ENCODE measurements at regions not wholly inside any gene's neighbourhood (a gene's known extent, or its start where the extent isn't known, plus 50 kb on each side); places are given as distances from the start of the nearest gene placed in this dataset.

DNA sequence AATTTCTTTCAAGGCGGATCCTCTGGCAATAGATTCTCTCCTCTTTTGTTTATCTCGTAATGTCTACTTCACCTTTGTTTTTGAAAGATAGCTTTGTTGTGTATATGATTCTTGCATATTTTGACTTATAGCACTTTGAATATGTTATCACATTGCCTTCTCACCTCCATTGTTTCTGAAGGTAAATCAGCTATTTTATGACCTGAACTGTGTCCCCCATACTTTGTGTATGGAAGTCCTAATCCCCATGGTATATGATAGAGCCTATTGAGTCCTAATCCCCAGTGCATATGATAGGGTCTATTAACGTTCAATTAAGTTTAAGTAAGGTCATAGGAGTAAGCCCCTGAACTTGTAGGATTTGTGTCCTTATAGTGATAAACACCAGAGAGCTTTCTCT, 910.2 kb upstream of the NUDT12 start:
- TF ChIP-seq ARNTL (CRISPR knock-in tag; IDR thresholded peaks at IDR 0.05; ENCODE audit: borderline replicate concordance, low read depth) (no peak), ZNF565 (CRISPR knock-in tag; conservative IDR thresholded peaks at IDR 0.05; ENCODE audit: low read depth) (no peak), TCF4 (CRISPR knock-in tag; IDR thresholded peaks at IDR 0.05; ENCODE audit: borderline replicate concordance) (no peak), SNAI2 (CRISPR knock-in tag; IDR thresholded peaks at IDR 0.05) (no peak), ISL1 (CRISPR knock-in tag; IDR thresholded peaks at IDR 0.05) (no peak), ESRRG (CRISPR knock-in tag; IDR thresholded peaks at IDR 0.05) (no peak), OSR1 (CRISPR knock-in tag; IDR thresholded peaks at IDR 0.05) (no peak), ZC3H10 (CRISPR knock-in tag; IDR thresholded peaks at IDR 0.05) (no peak), ZNF70 (CRISPR knock-in tag; IDR thresholded peaks at IDR 0.05) (no peak), ZFP30 (CRISPR knock-in tag; IDR thresholded peaks at IDR 0.05) (no peak)
- TF ChIP-seq, protein P1, sequence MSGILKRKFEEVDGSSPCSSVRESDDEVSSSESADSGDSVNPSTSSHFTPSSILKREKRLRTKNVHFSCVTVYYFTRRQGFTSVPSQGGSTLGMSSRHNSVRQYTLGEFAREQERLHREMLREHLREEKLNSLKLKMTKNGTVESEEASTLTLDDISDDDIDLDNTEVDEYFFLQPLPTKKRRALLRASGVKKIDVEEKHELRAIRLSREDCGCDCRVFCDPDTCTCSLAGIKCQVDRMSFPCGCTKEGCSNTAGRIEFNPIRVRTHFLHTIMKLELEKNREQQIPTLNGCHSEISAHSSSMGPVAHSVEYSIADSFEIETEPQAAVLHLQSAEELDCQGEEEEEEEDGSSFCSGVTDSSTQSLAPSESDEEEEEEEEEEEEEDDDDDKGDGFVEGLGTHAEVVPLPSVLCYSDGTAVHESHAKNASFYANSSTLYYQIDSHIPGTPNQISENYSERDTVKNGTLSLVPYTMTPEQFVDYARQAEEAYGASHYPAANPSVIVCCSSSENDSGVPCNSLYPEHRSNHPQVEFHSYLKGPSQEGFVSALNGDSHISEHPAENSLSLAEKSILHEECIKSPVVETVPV (CRISPR knock-in tag; IDR thresholded peaks at IDR 0.05), result no peak
- TF ChIP-seq, protein P2, sequence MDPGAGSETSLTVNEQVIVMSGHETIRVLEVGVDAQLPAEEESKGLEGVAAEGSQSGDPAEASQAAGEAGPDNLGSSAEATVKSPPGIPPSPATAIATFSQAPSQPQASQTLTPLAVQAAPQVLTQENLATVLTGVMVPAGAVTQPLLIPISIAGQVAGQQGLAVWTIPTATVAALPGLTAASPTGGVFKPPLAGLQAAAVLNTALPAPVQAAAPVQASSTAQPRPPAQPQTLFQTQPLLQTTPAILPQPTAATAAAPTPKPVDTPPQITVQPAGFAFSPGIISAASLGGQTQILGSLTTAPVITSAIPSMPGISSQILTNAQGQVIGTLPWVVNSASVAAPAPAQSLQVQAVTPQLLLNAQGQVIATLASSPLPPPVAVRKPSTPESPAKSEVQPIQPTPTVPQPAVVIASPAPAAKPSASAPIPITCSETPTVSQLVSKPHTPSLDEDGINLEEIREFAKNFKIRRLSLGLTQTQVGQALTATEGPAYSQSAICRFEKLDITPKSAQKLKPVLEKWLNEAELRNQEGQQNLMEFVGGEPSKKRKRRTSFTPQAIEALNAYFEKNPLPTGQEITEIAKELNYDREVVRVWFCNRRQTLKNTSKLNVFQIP (CRISPR knock-in tag; IDR thresholded peaks at IDR 0.05; ENCODE audit: borderline replicate concordance, low read depth), result no peak
- TF ChIP-seq, protein P3, sequence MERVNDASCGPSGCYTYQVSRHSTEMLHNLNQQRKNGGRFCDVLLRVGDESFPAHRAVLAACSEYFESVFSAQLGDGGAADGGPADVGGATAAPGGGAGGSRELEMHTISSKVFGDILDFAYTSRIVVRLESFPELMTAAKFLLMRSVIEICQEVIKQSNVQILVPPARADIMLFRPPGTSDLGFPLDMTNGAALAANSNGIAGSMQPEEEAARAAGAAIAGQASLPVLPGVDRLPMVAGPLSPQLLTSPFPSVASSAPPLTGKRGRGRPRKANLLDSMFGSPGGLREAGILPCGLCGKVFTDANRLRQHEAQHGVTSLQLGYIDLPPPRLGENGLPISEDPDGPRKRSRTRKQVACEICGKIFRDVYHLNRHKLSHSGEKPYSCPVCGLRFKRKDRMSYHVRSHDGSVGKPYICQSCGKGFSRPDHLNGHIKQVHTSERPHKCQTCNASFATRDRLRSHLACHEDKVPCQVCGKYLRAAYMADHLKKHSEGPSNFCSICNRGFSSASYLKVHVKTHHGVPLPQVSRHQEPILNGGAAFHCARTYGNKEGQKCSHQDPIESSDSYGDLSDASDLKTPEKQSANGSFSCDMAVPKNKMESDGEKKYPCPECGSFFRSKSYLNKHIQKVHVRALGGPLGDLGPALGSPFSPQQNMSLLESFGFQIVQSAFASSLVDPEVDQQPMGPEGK (CRISPR knock-in tag; IDR thresholded peaks at IDR 0.05; ENCODE audit: borderline replicate concordance), result no peak
- TF ChIP-seq, protein P4, sequence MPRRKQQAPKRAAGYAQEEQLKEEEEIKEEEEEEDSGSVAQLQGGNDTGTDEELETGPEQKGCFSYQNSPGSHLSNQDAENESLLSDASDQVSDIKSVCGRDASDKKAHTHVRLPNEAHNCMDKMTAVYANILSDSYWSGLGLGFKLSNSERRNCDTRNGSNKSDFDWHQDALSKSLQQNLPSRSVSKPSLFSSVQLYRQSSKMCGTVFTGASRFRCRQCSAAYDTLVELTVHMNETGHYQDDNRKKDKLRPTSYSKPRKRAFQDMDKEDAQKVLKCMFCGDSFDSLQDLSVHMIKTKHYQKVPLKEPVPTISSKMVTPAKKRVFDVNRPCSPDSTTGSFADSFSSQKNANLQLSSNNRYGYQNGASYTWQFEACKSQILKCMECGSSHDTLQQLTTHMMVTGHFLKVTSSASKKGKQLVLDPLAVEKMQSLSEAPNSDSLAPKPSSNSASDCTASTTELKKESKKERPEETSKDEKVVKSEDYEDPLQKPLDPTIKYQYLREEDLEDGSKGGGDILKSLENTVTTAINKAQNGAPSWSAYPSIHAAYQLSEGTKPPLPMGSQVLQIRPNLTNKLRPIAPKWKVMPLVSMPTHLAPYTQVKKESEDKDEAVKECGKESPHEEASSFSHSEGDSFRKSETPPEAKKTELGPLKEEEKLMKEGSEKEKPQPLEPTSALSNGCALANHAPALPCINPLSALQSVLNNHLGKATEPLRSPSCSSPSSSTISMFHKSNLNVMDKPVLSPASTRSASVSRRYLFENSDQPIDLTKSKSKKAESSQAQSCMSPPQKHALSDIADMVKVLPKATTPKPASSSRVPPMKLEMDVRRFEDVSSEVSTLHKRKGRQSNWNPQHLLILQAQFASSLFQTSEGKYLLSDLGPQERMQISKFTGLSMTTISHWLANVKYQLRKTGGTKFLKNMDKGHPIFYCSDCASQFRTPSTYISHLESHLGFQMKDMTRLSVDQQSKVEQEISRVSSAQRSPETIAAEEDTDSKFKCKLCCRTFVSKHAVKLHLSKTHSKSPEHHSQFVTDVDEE (CRISPR knock-in tag; IDR thresholded peaks at IDR 0.05), result no peak
